Mucosa of descending colon (tissue), 3 donors: ENCODE measurements at regions not wholly inside any gene's neighbourhood (a gene's known extent, or its start where the extent isn't known, plus 50 kb on each side); places are given as distances from the start of the nearest gene placed in this dataset.

ENCODE experiments used
- ATAC-seq: fragments of 200-7000 bp; cut with Tn5 transposase; one replicate; pipeline ENCODE4 v1.9.1; 2020; ENCODE audit warnings: mild to moderate bottlenecking, moderate library complexity
- DNase-seq, 3 donors: peaks; one replicate each; pipeline ENCODE4 v3.0.0-alpha.2; 2020
- H3K36me3 ChIP-seq: fragments of 200-600 bp; one replicate; pipeline ENCODE4 v1.8.0; 2021; ENCODE audit warnings: low read depth, mild to moderate bottlenecking
- H3K4me1 ChIP-seq: fragments of 200-600 bp; one replicate; pipeline ENCODE4 v1.8.0; 2021; ENCODE audit warnings: low read depth, mild to moderate bottlenecking
- H3K4me3 ChIP-seq: fragments of 200-600 bp; one replicate; pipeline ENCODE4 v1.8.0; 2021; ENCODE audit warnings: mild to moderate bottlenecking
- H3K9me3 ChIP-seq: fragments of 200-600 bp; one replicate; pipeline ENCODE4 v1.8.0; 2021; ENCODE audit warnings: mild to moderate bottlenecking
- intact Hi-C, 2 donors: fragments of 100-400 bp; cut with DNase I in 1 of 2; cut with micrococcal nuclease in 1 of 2; formaldehyde crosslinking; loops; one replicate each; pipeline versions ENCODE4 v1.11.0 to v1.11.1; 2022; cut with DNase I, micrococcal nuclease
- TF ChIP-seq, protein P1 (sequence below): fragments of 200-600 bp; IDR thresholded peaks from one replicate; pipeline ENCODE4 v1.8.0; 2022; ENCODE audit warnings: antibody characterized with exemption, mild to moderate bottlenecking
- donor health status: DM: no; HTN: no; CAD: no; lungs with moderate emphysema.
- donor health status: DM: no; HTN: no; CAD: no.
- donor health status: DM: no; HTN: yes; CAD: no.

DNA sequence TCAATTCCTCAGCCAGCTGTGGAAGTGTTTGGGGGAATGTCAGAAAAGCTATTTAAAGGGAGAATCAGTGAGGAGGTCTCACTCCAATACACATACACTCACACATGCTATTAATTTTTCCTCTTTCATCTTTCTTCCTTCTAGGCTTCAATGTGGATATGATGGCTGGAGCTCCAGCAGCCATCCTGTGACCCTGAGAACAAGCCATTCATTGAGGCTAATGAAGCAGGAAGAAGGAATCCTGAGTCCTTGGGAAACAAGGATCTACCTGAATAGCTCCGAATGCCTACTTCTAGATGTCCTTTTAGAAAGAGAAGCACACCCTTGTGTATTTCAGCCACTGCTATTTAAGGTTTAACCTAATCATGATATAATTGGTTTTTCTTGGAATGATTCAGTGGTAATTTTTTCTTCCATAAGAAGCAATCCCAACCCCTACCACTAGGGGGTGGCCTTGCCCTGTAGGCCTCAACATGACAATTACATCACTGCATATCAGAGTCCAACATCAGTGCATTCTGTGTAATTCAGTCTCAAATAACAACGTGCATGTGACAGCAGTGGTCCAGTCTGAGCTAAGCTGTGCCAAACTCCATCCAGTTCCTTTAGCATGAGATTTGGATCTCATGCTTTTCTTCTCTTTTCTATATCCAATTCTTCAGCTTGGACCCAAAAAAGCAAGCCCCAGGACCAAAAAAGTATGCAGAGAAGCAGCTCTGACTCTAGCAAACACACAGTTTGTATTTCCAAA is 85.3 kb upstream of the ANKRD1 start:
- no peaks in the 10 kb centered on the region for H3K4me1 ChIP-seq
- peak; percentile 94 for ATAC-seq
- H3K4me3 ChIP-seq, result no peak overlapping the region
- H3K9me3 ChIP-seq, result no peaks in the 10 kb centered on the region
- H3K36me3 ChIP-seq, result no peaks in the 10 kb centered on the region
- TF ChIP-seq, protein P1, sequence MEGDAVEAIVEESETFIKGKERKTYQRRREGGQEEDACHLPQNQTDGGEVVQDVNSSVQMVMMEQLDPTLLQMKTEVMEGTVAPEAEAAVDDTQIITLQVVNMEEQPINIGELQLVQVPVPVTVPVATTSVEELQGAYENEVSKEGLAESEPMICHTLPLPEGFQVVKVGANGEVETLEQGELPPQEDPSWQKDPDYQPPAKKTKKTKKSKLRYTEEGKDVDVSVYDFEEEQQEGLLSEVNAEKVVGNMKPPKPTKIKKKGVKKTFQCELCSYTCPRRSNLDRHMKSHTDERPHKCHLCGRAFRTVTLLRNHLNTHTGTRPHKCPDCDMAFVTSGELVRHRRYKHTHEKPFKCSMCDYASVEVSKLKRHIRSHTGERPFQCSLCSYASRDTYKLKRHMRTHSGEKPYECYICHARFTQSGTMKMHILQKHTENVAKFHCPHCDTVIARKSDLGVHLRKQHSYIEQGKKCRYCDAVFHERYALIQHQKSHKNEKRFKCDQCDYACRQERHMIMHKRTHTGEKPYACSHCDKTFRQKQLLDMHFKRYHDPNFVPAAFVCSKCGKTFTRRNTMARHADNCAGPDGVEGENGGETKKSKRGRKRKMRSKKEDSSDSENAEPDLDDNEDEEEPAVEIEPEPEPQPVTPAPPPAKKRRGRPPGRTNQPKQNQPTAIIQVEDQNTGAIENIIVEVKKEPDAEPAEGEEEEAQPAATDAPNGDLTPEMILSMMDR, result peak; percentile 91
- peak in 2 of 3 donors; percentile 33 to 83 for DNase-seq
- intact Hi-C loops, result loop anchor here in 1 of 2 donors (5.0 kb wide), 1 partner anchor 241 kb away; no protein-coding TSS in a partner anchor

DNA sequence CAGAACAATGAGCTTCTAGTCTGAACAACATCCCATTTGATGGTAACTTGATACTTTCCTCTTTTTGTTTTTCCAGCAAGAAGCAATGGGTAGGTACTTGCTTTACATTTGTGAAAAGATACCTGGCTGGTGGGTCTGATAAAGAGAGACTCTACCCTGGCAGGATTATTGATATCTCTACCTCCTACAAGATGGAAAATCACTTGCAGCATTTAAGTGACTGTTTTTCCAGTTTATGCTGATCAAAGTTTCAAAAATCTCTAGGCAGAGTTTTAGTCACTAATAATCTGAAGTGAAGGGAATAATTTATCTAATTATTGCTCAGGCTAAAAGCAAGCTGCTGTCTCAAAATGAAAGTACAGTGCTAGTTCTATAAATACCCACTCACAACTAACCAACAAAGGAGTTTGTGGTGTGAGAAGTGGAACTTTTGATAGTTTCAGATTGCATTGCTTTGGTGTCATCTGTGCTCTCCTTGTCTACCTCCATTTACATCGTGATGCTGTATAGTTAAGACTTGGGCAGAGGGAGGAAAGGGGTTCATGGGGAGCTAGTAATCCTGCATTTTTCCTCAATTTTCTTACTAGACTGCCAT is 86.0 kb upstream of the ANKRD1 start:
- TF ChIP-seq, protein P1, result no peak
- Histone ChIP-seq H3K9me3 (no peaks in the 10 kb centered on the region), H3K4me1 (no peaks in the 10 kb centered on the region), H3K36me3 (no peaks in the 10 kb centered on the region), H3K4me3 (no peak overlapping the region)
- ATAC-seq (peak; percentile 40), DNase-seq (no peak)
- intact Hi-C loops, result loop anchor here in 1 of 2 donors (5.0 kb wide), 1 partner anchor 240 kb away; no protein-coding TSS in a partner anchor

DNA sequence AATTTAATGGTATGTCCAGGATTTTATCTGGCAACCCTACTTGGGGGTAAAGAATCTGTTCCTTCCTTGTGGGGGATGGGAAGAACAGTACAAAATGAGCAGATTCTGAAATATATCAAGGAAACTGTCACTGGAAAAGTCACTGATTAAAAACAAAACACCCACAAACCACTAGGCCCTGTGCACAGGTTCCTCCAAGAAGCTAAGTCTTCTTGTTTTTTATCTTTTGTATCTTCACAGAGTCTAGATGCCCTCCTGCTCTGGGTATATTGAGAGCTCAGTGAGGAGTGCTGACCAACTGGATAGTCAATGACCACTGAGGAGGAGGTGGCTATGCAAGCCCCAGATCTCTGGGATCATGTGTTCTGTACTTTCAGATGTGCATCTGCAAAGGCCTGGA is 86.8 kb upstream of the ANKRD1 start:
- TF ChIP-seq, protein P1, result no peak
- DNase-seq (no peak), ATAC-seq (no peak)
- no peaks in the 10 kb centered on the region for H3K36me3 ChIP-seq
- intact Hi-C loops, result loop anchor here in 1 of 2 donors (5.0 kb wide), 1 partner anchor 240 kb away; no protein-coding TSS in a partner anchor
- H3K9me3 ChIP-seq, result no peaks in the 10 kb centered on the region
- no peak overlapping the region for H3K4me3 ChIP-seq
- H3K4me1 ChIP-seq, result no peaks in the 10 kb centered on the region

DNA sequence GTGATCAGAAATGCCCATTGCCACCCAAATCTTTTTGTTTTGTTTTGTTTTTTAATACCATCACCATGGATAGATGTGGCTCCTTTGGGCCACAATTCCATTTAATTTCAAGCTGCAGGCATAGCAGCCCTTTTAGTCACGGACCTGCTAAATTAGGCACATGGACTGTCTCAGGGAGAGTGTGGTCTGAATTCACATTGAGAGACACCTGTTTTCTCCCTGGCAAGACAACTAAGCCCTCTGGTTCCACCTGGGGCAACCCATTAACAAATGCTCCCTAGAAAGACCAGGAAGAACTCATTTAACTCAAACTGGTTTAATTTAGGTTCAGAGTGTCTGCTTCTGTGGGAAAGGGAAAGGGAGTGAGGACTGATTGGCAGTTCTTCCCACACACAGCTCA is 88.2 kb upstream of the ANKRD1 start:
- intact Hi-C loops, result loop anchor here in 1 of 2 donors (5.0 kb wide), 1 partner anchor 238 kb away; no protein-coding TSS in a partner anchor
- no peak overlapping the region for H3K4me3 ChIP-seq
- no peaks in the 10 kb centered on the region for H3K4me1 ChIP-seq
- DNase-seq (no peak), ATAC-seq (no peak)
- TF ChIP-seq, protein P1, result no peak
- H3K36me3 ChIP-seq, result no peaks in the 10 kb centered on the region
- no peaks in the 10 kb centered on the region for H3K9me3 ChIP-seq

DNA sequence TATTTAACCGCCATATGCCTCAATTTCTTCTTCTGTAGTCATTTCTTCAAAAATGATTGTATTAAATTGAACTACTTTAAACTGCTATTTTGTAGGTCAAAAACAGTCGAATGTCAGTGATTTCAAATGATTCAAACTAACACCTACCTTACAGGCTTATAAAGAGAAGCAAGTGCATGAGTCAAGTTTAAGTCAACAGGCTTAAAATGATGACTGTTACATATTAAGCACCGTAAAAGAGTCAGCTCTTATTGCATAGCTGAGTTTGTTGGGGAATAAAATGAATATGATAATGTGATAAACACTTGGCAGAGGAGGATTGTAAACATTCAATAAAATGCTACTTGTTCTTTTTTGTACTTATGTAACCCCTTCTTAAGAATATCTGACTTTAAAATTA is 90.1 kb upstream of the ANKRD1 start:
- DNase-seq (no peak), ATAC-seq (no peak)
- Histone ChIP-seq H3K36me3 (no peaks in the 10 kb centered on the region), H3K4me1 (no peaks in the 10 kb centered on the region), H3K9me3 (no peaks in the 10 kb centered on the region), H3K4me3 (no peak overlapping the region)
- TF ChIP-seq, protein P1, result no peak
- intact Hi-C loops, result no loop called here
